HEK293T (cell line): ENCODE measurements at regions not wholly inside any gene's neighbourhood (a gene's known extent, or its start where the extent isn't known, plus 50 kb on each side); places are given as distances from the start of the nearest gene placed in this dataset.

Source experiments
- ARNT ChIP-seq: fragments of 450-650 bp; IDR thresholded peaks from 2 replicates; pipeline ENCODE4 v1.6.1; 2017; ENCODE audit warnings: mild to moderate bottlenecking
- BHLHE40 ChIP-seq: fragments of 450-650 bp; IDR thresholded peaks from 2 replicates; pipeline ENCODE4 v1.6.1; 2016; ENCODE audit warnings: mild to moderate bottlenecking, moderate library complexity, borderline replicate concordance
- ELF4 ChIP-seq: fragments of 450-650 bp; IDR thresholded peaks from 2 replicates; pipeline ENCODE4 v1.6.1; 2017; ENCODE audit warnings: antibody characterized with exemption
- FOXA1 ChIP-seq: fragments of 450-650 bp; IDR thresholded peaks from 2 replicates; pipeline ENCODE4 v1.6.1; 2016; ENCODE audit warnings: mild to moderate bottlenecking
- FOXK2 ChIP-seq: fragments of 450-650 bp; IDR thresholded peaks from 2 replicates; pipeline ENCODE4 v1.6.1; 2016; ENCODE audit warnings: mild to moderate bottlenecking
- FOXM1 ChIP-seq: fragments of 450-650 bp; IDR thresholded peaks from 2 replicates; pipeline ENCODE4 v1.6.1; 2017; ENCODE audit warnings: mild to moderate bottlenecking, borderline replicate concordance
- HDGF ChIP-seq: fragments of 450-650 bp; IDR thresholded peaks from 2 replicates; pipeline ENCODE4 v1.6.1; 2017; ENCODE audit warnings: antibody characterized with exemption, borderline replicate concordance
- LEF1 ChIP-seq: fragments of 450-650 bp; IDR thresholded peaks from 2 replicates; pipeline ENCODE4 v1.6.1; 2017; ENCODE audit warnings: mild to moderate bottlenecking, borderline replicate concordance
- NFRKB ChIP-seq: fragments of 450-650 bp; IDR thresholded peaks from 2 replicates; pipeline ENCODE4 v1.6.1; 2016; ENCODE audit warnings: mild to moderate bottlenecking, moderate library complexity
- PKNOX1 ChIP-seq: fragments of 450-650 bp; IDR thresholded peaks from 2 replicates; pipeline ENCODE4 v1.6.1; 2016
- SP1 ChIP-seq: fragments of 450-650 bp; IDR thresholded peaks from 2 replicates; pipeline ENCODE4 v1.6.1; 2017
- ZNF384 ChIP-seq: fragments of 450-650 bp; IDR thresholded peaks from 2 replicates; pipeline ENCODE4 v1.6.1; 2016

DNA sequence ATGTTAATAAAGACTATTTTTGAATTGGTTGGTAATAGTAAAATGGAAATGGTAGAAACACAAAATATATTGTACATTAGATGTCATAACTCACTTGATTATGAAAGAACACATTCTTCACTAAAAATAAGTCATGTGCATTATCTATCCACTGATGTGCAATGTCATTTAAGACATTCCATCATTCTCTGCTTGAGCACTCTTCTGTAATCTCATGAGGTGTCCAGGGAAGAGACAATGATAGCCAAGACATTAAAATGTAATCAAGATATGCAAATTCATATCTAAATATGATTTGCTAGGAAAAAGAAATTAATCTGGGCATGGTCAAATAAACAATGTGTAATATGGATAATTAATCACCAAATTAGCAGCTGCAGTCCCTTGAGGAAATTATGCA lies 422.5 kb downstream of the BTG1 start:
- no peak for TF ChIP-seq FOXA1
- no peak for TF ChIP-seq LEF1
- no peak for TF ChIP-seq SP1
- TF ChIP-seq FOXK2: no peak
- TF ChIP-seq PKNOX1: no peak
- TF ChIP-seq BHLHE40: no peak
- TF ChIP-seq ZNF384: no peak
- TF ChIP-seq NFRKB: no peak
- TF ChIP-seq ELF4: no peak
- TF ChIP-seq FOXM1: no peak
- no peak for TF ChIP-seq ARNT
- TF ChIP-seq HDGF: no peak
